ENCODE measurements at regions not wholly inside any gene's neighbourhood (a gene's known extent, or its start where the extent isn't known, plus 50 kb on each side); places are given as distances from the start of the nearest gene placed in this dataset.

- Histone ChIP-seq H3K9me1 (ENCODE audit: insufficient read depth, low read length) (no peaks in the 10 kb centered on the region), H3K18ac (ENCODE audit: low read depth, low read length) (no peak overlapping the region), H3K9me3 (ENCODE audit: control insufficient read depth, insufficient read depth, low read length) (peaks cover 5% of the 10 kb centered on the region), H2BK15ac (ENCODE audit: low read depth, low read length) (no peak overlapping the region), H4K20me1 (ENCODE audit: insufficient read depth, low read length) (no peaks in the 10 kb centered on the region), H2AK9ac (replicated peaks; ENCODE audit: low read depth, low read length, poor library complexity) (no peak overlapping the region), H4K5ac (ENCODE audit: low read depth, low read length) (no peak overlapping the region), H2BK120ac (ENCODE audit: low read depth, low read length) (no peak overlapping the region), H3K36me3 (ENCODE audit: control insufficient read depth, insufficient read depth, low read length) (no peaks in the 10 kb centered on the region), H2AK5ac (ENCODE audit: low read depth, low read length) (no peak overlapping the region), H4K91ac (ENCODE audit: insufficient read depth, low read depth, low read length) (no peak overlapping the region), H3K4ac (ENCODE audit: low read depth, low read length) (no peak overlapping the region), H2AFZ (replicated peaks; ENCODE audit: low read length, poor library complexity) (no peak overlapping the region), H3K4me2 (ENCODE audit: low read depth, low read length) (no peak overlapping the region), H4K8ac (ENCODE audit: low read depth in 2 of 2, low read length in 2 of 2) (no peak overlapping the region), H3K27me3 (ENCODE audit: control insufficient read depth, insufficient read depth, low read length) (no peaks in the 10 kb centered on the region), H3K79me1 (ENCODE audit: low read depth in 1 of 2, low read length in 2 of 2) (no peaks in the 10 kb centered on the region), H3K23ac (ENCODE audit: low read depth, low read length) (no peak overlapping the region), H2BK20ac (ENCODE audit: low read depth, low read length) (no peak overlapping the region), H2BK5ac (ENCODE audit: low read depth, low read length, poor library complexity, severe bottlenecking) (no peak overlapping the region), H3K27ac (ENCODE audit: insufficient read depth, low read length) (no peak overlapping the region), H3K56ac (ENCODE audit: extremely low read depth, insufficient read depth, low read length) (no peak overlapping the region), H3K9ac (ENCODE audit: low read depth, low read length) (no peak overlapping the region), H3K4me3 (ENCODE audit: insufficient read depth, low read depth, low read length) (no peak overlapping the region), H3K4me1 (ENCODE audit: control insufficient read depth, insufficient read depth, low read length) (no peaks in the 10 kb centered on the region), H3K14ac (replicated peaks; ENCODE audit: low read depth, low read length) (no peak overlapping the region)
- intact Hi-C loops (cut with micrococcal nuclease), result no loop called here
- ATAC-seq (ENCODE audit: low read depth), result no peak
- in situ Hi-C loops (cut with MboI; ENCODE audit: low sequenced_read_pairs), result no loop called here
- no CpG with 5 or more reads among the region's 3 CpGs for WGBS, 2 experiments (ENCODE audit: extremely low coverage in 2 of 2, insufficient read length in 1 of 2)
- dilution Hi-C loops (cut with HindIII; ENCODE audit: low sequenced_read_pairs, unreplicated experiment), result no loop called here
- BruUV-seq (replicated peaks), result no TSS peak
- TF ChIP-seq CHD1 (IDR thresholded peaks at IDR 0.05; ENCODE audit: low read depth, low read length) (no peak), MAZ (IDR thresholded peaks at IDR 0.05; ENCODE audit: borderline replicate concordance, low read depth, low read length) (no peak), MXI1 (IDR thresholded peaks at IDR 0.05; ENCODE audit: borderline replicate concordance, low read depth, low read length) (no peak), RFX5 (IDR thresholded peaks at IDR 0.05; ENCODE audit: low read depth, low read length) (no peak), MAFK (IDR thresholded peaks at IDR 0.05; ENCODE audit: low read depth, low read length) (no peak), RCOR1 (IDR thresholded peaks at IDR 0.05; ENCODE audit: insufficient replicate concordance, low read length) (no peak), RAD21 (IDR thresholded peaks at IDR 0.05; ENCODE audit: low read length) (no peak)
- TF ChIP-seq, protein P1, sequence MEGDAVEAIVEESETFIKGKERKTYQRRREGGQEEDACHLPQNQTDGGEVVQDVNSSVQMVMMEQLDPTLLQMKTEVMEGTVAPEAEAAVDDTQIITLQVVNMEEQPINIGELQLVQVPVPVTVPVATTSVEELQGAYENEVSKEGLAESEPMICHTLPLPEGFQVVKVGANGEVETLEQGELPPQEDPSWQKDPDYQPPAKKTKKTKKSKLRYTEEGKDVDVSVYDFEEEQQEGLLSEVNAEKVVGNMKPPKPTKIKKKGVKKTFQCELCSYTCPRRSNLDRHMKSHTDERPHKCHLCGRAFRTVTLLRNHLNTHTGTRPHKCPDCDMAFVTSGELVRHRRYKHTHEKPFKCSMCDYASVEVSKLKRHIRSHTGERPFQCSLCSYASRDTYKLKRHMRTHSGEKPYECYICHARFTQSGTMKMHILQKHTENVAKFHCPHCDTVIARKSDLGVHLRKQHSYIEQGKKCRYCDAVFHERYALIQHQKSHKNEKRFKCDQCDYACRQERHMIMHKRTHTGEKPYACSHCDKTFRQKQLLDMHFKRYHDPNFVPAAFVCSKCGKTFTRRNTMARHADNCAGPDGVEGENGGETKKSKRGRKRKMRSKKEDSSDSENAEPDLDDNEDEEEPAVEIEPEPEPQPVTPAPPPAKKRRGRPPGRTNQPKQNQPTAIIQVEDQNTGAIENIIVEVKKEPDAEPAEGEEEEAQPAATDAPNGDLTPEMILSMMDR (conservative IDR thresholded peaks at IDR 0.05; ENCODE audit: low read depth, low read length), result no peak
- TF ChIP-seq, protein P2, sequence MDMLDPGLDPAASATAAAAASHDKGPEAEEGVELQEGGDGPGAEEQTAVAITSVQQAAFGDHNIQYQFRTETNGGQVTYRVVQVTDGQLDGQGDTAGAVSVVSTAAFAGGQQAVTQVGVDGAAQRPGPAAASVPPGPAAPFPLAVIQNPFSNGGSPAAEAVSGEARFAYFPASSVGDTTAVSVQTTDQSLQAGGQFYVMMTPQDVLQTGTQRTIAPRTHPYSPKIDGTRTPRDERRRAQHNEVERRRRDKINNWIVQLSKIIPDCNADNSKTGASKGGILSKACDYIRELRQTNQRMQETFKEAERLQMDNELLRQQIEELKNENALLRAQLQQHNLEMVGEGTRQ (IDR thresholded peaks at IDR 0.05; ENCODE audit: low read depth, low read length), result no peak
- TF ChIP-seq, protein P3, sequence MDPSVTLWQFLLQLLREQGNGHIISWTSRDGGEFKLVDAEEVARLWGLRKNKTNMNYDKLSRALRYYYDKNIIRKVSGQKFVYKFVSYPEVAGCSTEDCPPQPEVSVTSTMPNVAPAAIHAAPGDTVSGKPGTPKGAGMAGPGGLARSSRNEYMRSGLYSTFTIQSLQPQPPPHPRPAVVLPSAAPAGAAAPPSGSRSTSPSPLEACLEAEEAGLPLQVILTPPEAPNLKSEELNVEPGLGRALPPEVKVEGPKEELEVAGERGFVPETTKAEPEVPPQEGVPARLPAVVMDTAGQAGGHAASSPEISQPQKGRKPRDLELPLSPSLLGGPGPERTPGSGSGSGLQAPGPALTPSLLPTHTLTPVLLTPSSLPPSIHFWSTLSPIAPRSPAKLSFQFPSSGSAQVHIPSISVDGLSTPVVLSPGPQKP (IDR thresholded peaks at IDR 0.05; ENCODE audit: borderline replicate concordance, low read depth, low read length), result no peak
- ChIA-PET CTCF (no interaction called here), POLR2A (ENCODE audit: unreplicated experiment) (no interaction called here)
- DNase-seq, result no peak
These were observed 1259.0 kb upstream of the C9orf72 start for GRCh38 chr9:28832168-28832770.
